ENCODE measurements at regions not wholly inside any gene's neighbourhood (a gene's known extent, or its start where the extent isn't known, plus 50 kb on each side); places are given as distances from the start of the nearest gene placed in this dataset.

GRCh38 chr10:10873289-10873688, 144.4 kb upstream of the CELF2 start:
- Histone ChIP-seq H3K27ac (replicated peaks) (no peak overlapping the region), H3K4me3 (replicated peaks; ENCODE audit: insufficient read depth, low read length) (no peak overlapping the region), H3K27me3 (ENCODE audit: insufficient read depth, poor library complexity, severe bottlenecking) (no peaks in the 10 kb centered on the region)
- TF ChIP-seq POLR2AphosphoS5 (IDR thresholded peaks at IDR 0.05; ENCODE audit: low read depth) (no peak), GABPA (IDR thresholded peaks at IDR 0.05; ENCODE audit: low read depth) (no peak)
- no peak for DNase-seq (ENCODE audit: low read depth in 1 of 2, low spot score in 1 of 2)

GRCh38 chr10:10873915-10874314, 143.8 kb upstream of the CELF2 start:
- H3K27ac ChIP-seq (replicated peaks) = no peak overlapping the region
- no peaks in the 10 kb centered on the region for H3K27me3 ChIP-seq (ENCODE audit: insufficient read depth, poor library complexity, severe bottlenecking)
- no peak for DNase-seq (ENCODE audit: low read depth in 1 of 2, low spot score in 1 of 2)
- no peak overlapping the region for H3K4me3 ChIP-seq (replicated peaks; ENCODE audit: insufficient read depth, low read length)
- TF ChIP-seq POLR2AphosphoS5 (IDR thresholded peaks at IDR 0.05; ENCODE audit: low read depth) = no peak
- no peak for TF ChIP-seq CTCF (IDR thresholded peaks at IDR 0.05; ENCODE audit: insufficient read depth, low read length)
- no peak for TF ChIP-seq GABPA (IDR thresholded peaks at IDR 0.05; ENCODE audit: low read depth)
- no peak for TF ChIP-seq SPI1 (IDR thresholded peaks at IDR 0.05; ENCODE audit: borderline replicate concordance, low read depth)
- no peak for TF ChIP-seq REST (IDR thresholded peaks at IDR 0.05; ENCODE audit: insufficient replicate concordance, low read depth)

DNA sequence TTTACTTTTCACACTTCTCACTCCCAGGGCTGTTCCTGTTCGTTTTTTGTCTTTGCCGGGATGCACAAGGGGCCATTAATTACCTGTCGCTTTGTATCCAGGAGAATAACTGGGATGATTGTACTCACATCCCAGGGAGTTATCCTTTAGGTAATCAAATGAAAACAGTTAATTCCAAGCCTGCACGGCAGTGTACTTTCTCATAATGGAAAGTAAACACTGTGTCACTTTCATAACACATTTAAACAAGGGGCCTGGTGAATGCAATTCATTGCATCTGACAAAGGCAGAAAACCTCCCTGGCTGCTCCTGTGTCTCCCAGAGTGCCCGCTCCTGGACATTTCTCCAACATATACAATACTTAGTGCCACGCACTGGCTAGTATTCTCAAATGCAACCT, 138.7 kb upstream of the CELF2 start:
- no peak for DNase-seq (ENCODE audit: low read depth in 1 of 2, low spot score in 1 of 2)
- H3K27me3 ChIP-seq (ENCODE audit: insufficient read depth, poor library complexity, severe bottlenecking) = no peaks in the 10 kb centered on the region
- H3K27ac ChIP-seq (replicated peaks) = no peak overlapping the region
- no peak for TF ChIP-seq GABPA (IDR thresholded peaks at IDR 0.05; ENCODE audit: low read depth)
- TF ChIP-seq REST (IDR thresholded peaks at IDR 0.05; ENCODE audit: insufficient replicate concordance, low read depth) = no peak
- no peak for TF ChIP-seq POLR2AphosphoS5 (IDR thresholded peaks at IDR 0.05; ENCODE audit: low read depth)
- no peak for TF ChIP-seq SPI1 (IDR thresholded peaks at IDR 0.05; ENCODE audit: borderline replicate concordance, low read depth)
- TF ChIP-seq CTCF (IDR thresholded peaks at IDR 0.05; ENCODE audit: insufficient read depth, low read length) = no peak
- no peak overlapping the region for H3K4me3 ChIP-seq (replicated peaks; ENCODE audit: insufficient read depth, low read length)

- Histone ChIP-seq H3K27me3 (ENCODE audit: insufficient read depth, poor library complexity, severe bottlenecking) (no peaks in the 10 kb centered on the region), H3K4me3 (replicated peaks; ENCODE audit: insufficient read depth, low read length) (no peak overlapping the region), H3K27ac (replicated peaks) (no peak overlapping the region)
- no peak for DNase-seq (ENCODE audit: low read depth in 1 of 2, low spot score in 1 of 2)
- TF ChIP-seq SPI1 (IDR thresholded peaks at IDR 0.05; ENCODE audit: borderline replicate concordance, low read depth) (no peak), CTCF (IDR thresholded peaks at IDR 0.05; ENCODE audit: insufficient read depth, low read length) (no peak), POLR2AphosphoS5 (IDR thresholded peaks at IDR 0.05; ENCODE audit: low read depth) (no peak), REST (IDR thresholded peaks at IDR 0.05; ENCODE audit: insufficient replicate concordance, low read depth) (no peak), GABPA (IDR thresholded peaks at IDR 0.05; ENCODE audit: low read depth) (no peak)
Measured at GRCh38 chr10:10881117-10881813, 136.4 kb upstream of the CELF2 start.

All from HL-60 (cell line).